Neural cell (in vitro differentiated cells): ENCODE measurements at regions not wholly inside any gene's neighbourhood (a gene's known extent, or its start where the extent isn't known, plus 50 kb on each side); places are given as distances from the start of the nearest gene placed in this dataset.

ENCODE experiments used
- CTCF ChIP-seq: fragments of 450-650 bp; IDR thresholded peaks from 2 replicates; pipeline ENCODE4 v1.5.1; 2014; ENCODE audit warnings: antibody characterized with exemption, mild to moderate bottlenecking, moderate library complexity; ENCODE audit not compliant: poor library complexity, severe bottlenecking
- POLR2AphosphoS5 ChIP-seq: IDR thresholded peaks from 2 replicates; pipeline ENCODE4 v1.6.1; 2012
- RAD21 ChIP-seq: fragments of 450-650 bp; conservative IDR thresholded peaks from 2 replicates; pipeline ENCODE4 v1.6.1; 2014; ENCODE audit warnings: antibody characterized with exemption, mild to moderate bottlenecking, moderate library complexity
- TAF1 ChIP-seq: IDR thresholded peaks from 2 replicates; pipeline ENCODE4 v1.6.1; 2012; ENCODE audit warnings: low read depth

DNA sequence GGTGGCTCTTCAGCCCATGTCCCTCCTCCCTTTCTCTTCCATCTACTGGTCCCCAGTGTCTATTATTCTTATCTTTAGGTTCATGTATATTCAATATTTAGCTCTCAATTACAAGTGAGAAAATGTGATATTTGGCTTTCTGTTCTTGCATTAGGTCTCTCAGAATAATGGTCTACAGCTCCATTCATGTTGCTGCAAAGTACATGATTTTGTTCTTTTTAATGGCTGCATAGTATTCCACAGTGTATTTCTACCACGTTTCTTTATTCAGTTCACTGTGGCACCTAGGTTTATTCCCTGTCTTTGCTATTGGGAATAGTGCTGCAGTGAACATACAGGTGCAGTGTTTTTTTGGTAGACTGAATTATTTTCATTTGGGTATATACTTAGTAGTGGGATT is 1308.8 kb downstream of the EFNA5 start:
- no peak for TF ChIP-seq CTCF
- TF ChIP-seq POLR2AphosphoS5 = no peak
- TF ChIP-seq RAD21 = no peak
- no peak for TF ChIP-seq TAF1
